Dermis blood vessel endothelial cell (primary cell): ENCODE measurements at regions not wholly inside any gene's neighbourhood (a gene's known extent, or its start where the extent isn't known, plus 50 kb on each side); places are given as distances from the start of the nearest gene placed in this dataset.

Experiments used
- DNase-seq: peaks from one replicate; pipeline ENCODE4 v3.0.0; 2010

GRCh38 chr10:78277314-78278057 lies 243.8 kb downstream of the RPS24 start:
- DNase-seq: no peak

- no peak for DNase-seq
Measured at GRCh38 chr10:78278058-78278404, 244.4 kb downstream of the RPS24 start.

GRCh38 chr10:78279756-78280155 lies 246.1 kb downstream of the RPS24 start:
- no peak for DNase-seq

- no peak for DNase-seq
Measured at GRCh38 chr10:78280604-78281003, 246.9 kb downstream of the RPS24 start.

- DNase-seq: no peak
Measured at GRCh38 chr10:78281627-78282026, 248.0 kb downstream of the RPS24 start.

- no peak for DNase-seq
Measured at GRCh38 chr10:78283069-78283682, 249.5 kb downstream of the RPS24 start.

- no peak for DNase-seq
Measured at GRCh38 chr10:78284381-78284780, 250.7 kb downstream of the RPS24 start.

- DNase-seq: peak; percentile 15
Measured at GRCh38 chr10:78285226-78285625, 251.6 kb downstream of the RPS24 start.

- DNase-seq: no peak
Measured at GRCh38 chr10:78286186-78286585, 252.5 kb downstream of the RPS24 start.

GRCh38 chr10:78286668-78287067 lies 253.0 kb downstream of the RPS24 start:
- peak; percentile 18 for DNase-seq

- no peak for DNase-seq
Measured at GRCh38 chr10:78287618-78288017, 254.0 kb downstream of the RPS24 start.

- DNase-seq: no peak
Measured at GRCh38 chr10:78288663-78289062, 255.0 kb downstream of the RPS24 start.

GRCh38 chr10:78290131-78290750 lies 256.6 kb downstream of the RPS24 start:
- no peak for DNase-seq

- DNase-seq: no peak
Measured at GRCh38 chr10:78291722-78292121, 258.1 kb downstream of the RPS24 start.

- DNase-seq: no peak
Measured at GRCh38 chr10:78292250-78292981, 258.8 kb downstream of the RPS24 start.

GRCh38 chr10:78292982-78293865 lies 259.6 kb downstream of the RPS24 start:
- DNase-seq: no peak

- no peak for DNase-seq
Measured at GRCh38 chr10:78295242-78295641, 261.6 kb downstream of the RPS24 start.

- no peak for DNase-seq
Measured at GRCh38 chr10:78296785-78297184, 263.1 kb downstream of the RPS24 start.

- no peak for DNase-seq
Measured at GRCh38 chr10:78297997-78298396, 264.3 kb downstream of the RPS24 start.

- no peak for DNase-seq
Measured at GRCh38 chr10:78298835-78299234, 265.2 kb downstream of the RPS24 start.

- DNase-seq: no peak
Measured at GRCh38 chr10:78299851-78300468, 266.3 kb downstream of the RPS24 start.

GRCh38 chr10:78300526-78300925 lies 266.9 kb downstream of the RPS24 start:
- DNase-seq: no peak
